ENCODE measurements at regions not wholly inside any gene's neighbourhood (a gene's known extent, or its start where the extent isn't known, plus 50 kb on each side); places are given as distances from the start of the nearest gene placed in this dataset.

DNA sequence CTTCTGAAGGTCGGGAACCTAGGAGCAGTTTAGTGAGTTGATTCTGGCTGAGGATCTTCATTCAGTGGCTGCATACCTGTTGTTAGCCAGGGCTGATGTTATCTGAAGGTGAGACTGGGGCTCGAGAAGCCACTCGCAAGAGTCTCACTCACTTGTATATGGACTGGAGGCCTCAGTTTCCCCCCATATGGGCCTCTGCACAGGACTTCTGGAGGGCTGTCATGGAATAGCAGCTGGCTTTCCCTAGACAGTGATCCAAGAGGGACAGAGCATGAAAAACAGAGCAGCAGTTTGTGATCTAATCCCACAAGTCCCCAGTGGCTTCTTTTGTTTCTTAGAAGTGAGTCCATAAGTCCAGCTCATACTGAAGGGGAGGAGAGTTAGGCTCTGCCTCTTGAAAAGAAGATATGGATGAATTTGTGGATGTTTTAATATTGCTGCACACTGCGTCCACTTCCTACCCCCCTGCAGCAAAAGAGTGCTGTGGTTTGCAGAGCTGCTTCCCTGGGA lies 623.4 kb downstream of the CDH26 start:
- DNase-seq (ENCODE audit: extremely low spot score), result no peak
- ChIA-PET CTCF (no interaction called here), POLR2A (no interaction called here)
- TF ChIP-seq CTCF (IDR thresholded peaks at IDR 0.05; ENCODE audit: control extremely low read depth, extremely low read depth, low read depth, missing control alignments), result no peak

- CTCF ChIA-PET, result no interaction called here
- POLR2A ChIA-PET, result no interaction called here
- no peak for DNase-seq (ENCODE audit: extremely low spot score)
Observed at GRCh38 chr20:60583741-60584140, 625.5 kb downstream of the CDH26 start.

DNA sequence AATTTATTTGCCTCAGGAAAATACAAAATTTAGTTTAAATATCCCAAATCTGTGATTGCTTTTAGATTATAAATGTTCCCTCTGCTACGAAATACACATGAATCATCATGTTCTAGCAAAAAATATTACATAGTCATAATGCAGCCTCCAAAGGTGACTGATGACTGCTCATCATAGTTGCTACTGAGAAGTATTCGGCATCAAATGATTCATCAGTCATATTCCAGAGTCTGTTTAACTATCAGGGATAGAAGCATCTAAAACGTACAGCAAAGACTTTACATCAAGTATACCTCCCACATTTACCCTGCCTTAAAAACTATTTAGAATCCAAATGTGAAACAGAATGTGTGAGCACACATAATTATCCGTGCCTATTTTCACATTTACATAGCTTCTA lies 626.0 kb downstream of the CDH26 start:
- DNase-seq (ENCODE audit: extremely low spot score), result no peak
- ChIA-PET CTCF (interaction anchor here (1.5 kb wide), 1 partner anchor 11 kb away, joined by 3 read pairs; no protein-coding TSS in a partner anchor), POLR2A (no interaction called here)
- TF ChIP-seq CTCF (IDR thresholded peaks at IDR 0.05; ENCODE audit: control extremely low read depth, extremely low read depth, low read depth, missing control alignments), result no peak

More at GRCh38 chr20:60583741-60584140, 625.5 kb downstream of the CDH26 start:
- no peak for TF ChIP-seq CTCF (IDR thresholded peaks at IDR 0.05; ENCODE audit: control extremely low read depth, extremely low read depth, low read depth, missing control alignments)

DNA sequence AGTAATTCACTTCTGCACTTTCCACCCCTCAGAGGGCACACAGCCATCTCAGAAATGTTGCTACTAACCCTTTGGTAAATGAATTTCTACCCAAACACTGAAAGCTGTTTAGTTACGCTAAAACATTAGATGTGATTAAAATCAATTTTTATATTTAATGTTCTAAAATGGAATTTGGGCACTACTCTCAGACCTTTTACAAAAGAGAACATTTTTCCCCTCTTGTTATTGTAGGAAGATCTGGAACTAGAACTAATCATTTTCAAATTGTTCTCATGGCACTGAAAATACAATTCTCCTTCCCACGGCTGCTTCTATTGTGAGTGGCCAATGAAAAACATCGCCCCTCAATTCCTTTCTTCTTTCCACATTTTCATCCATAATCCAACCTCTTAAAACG lies 627.4 kb downstream of the CDH26 start:
- TF ChIP-seq CTCF (IDR thresholded peaks at IDR 0.05; ENCODE audit: control extremely low read depth, extremely low read depth, low read depth, missing control alignments), result no peak
- CTCF ChIA-PET, result interaction anchor here (1.5 kb wide), 1 partner anchor 9 kb away, joined by 3 read pairs; no protein-coding TSS in a partner anchor
- DNase-seq (ENCODE audit: extremely low spot score), result no peak
- POLR2A ChIA-PET, result no interaction called here

- TF ChIP-seq CTCF (IDR thresholded peaks at IDR 0.05; ENCODE audit: control extremely low read depth, extremely low read depth, low read depth, missing control alignments), result no peak
- ChIA-PET CTCF (no interaction called here), POLR2A (no interaction called here)
- DNase-seq (ENCODE audit: extremely low spot score), result no peak
Observed at GRCh38 chr20:60586269-60587050, 628.2 kb downstream of the CDH26 start.

DNA sequence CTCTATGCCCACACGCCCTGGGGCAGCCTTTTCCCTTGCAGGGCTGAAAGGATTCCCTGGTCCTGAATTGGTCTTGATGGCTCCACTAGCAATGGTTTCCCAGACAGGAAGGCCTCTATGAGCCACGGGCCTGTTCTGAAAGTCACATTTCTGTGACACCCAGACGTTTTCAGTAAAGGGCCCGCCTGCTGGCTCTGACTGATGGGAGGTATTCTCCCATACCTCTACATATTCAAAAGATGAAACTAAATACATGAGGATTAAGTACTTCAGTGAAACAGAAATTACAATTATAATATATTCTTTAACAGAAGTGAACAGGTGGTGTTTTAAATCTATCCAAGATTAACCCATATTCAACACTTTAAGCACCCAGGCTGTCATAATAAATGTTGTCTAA lies 629.8 kb downstream of the CDH26 start:
- DNase-seq (ENCODE audit: extremely low spot score), result no peak
- CTCF ChIA-PET, result interaction anchor here (0.8 kb wide), 1 partner anchor 12 kb away, joined by 3 read pairs; no protein-coding TSS in a partner anchor
- POLR2A ChIA-PET, result no interaction called here
- TF ChIP-seq CTCF (IDR thresholded peaks at IDR 0.05; ENCODE audit: control extremely low read depth, extremely low read depth, low read depth, missing control alignments), result no peak
